Astrocyte of the cerebellum (primary cell): ENCODE measurements at regions not wholly inside any gene's neighbourhood (a gene's known extent, or its start where the extent isn't known, plus 50 kb on each side); places are given as distances from the start of the nearest gene placed in this dataset.

Source experiments
- DNase-seq: peaks from one replicate; pipeline ENCODE4 v3.0.0-alpha.2; 2011; ENCODE audit warnings: low read depth
- H3K4me3 ChIP-seq: 2 replicates; pipeline ENCODE4 v1.5.1; 2011; ENCODE audit warnings: mild to moderate bottlenecking, low read depth, low read length, moderate library complexity
- CTCF ChIP-seq: IDR thresholded peaks from 2 replicates; pipeline ENCODE4 v1.5.1; 2012; ENCODE audit warnings: low read length, low read depth, moderate library complexity, mild to moderate bottlenecking; ENCODE audit errors: missing control alignments
- in situ Hi-C: cut with HindIII; loops from 2 replicates; pipeline ENCODE4 v1.10.0; 2017; ENCODE audit warnings: low sequenced_read_pairs

DNA sequence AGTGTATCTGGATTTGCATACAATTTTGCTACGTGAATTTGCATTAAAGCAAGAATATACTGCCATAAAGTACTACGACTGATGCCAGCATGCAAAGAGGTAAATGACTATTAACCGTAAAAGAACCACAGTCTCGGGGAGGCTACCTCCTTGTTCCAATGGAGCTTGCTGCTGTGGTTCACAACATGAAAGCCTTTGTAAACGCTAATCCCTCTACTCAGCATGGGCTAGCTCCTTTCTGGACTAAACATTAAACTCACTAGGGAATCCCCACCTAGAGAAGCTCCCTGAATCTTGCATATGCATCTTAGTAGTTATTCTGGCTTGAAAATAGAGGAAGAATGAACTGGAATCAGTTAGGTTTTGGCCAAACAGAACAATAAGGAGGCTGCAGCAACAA, 60.5 kb upstream of the ARHGAP32 start:
- in situ Hi-C loops: no loop called here
- TF ChIP-seq CTCF: no peak
- no peak overlapping the region for H3K4me3 ChIP-seq
- no peak for DNase-seq

DNA sequence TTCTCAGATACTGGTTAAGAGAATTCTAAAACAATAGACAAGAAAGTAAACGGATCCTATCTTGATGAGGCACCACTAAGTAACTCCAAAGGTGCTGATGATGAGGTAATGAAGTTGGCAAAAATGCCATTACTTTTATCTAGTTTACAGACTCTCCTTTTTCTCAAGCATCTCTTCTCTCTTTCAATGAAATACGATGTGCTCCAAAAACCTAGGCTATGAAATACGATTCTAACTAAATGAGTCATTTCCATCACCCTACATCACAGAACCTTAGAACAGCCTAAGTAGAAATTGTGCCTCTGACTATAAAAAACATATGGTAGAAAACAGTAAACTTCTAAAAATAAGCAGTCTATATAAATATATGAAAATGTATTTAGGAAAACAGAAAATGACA, 58.9 kb upstream of the ARHGAP32 start:
- H3K4me3 ChIP-seq: no peak overlapping the region
- TF ChIP-seq CTCF: no peak
- DNase-seq: no peak
- in situ Hi-C loops: no loop called here

DNA sequence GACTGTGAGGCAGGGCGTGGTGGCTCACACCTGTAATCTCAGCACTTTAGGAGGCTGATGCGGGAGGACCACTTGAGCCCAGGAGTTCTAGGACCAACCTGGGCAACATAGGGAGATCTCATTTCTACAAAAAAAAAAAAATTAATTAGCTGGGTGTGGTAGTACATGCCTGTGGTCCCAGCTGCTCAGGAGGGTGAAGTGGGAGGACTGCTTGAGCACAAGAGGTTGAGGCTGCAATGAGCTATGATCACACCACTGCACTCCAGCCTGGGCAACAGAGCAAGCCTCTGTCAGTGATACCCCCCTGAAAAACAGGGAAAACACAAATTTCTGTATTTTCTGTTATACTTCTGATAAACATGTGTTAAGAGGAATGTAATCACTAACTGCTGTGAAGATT, 57.8 kb upstream of the ARHGAP32 start:
- in situ Hi-C loops: no loop called here
- no peak for DNase-seq

GRCh38 chr11:129249351-129249750, 57.2 kb upstream of the ARHGAP32 start:
- in situ Hi-C loops: no loop called here
- DNase-seq: peak; percentile 72
- H3K4me3 ChIP-seq: no peak overlapping the region
- TF ChIP-seq CTCF: no peak

More for the DNA sequence above, 57.8 kb upstream of the ARHGAP32 start:
- no peak for TF ChIP-seq CTCF
- H3K4me3 ChIP-seq: no peak overlapping the region

- H3K4me3 ChIP-seq: no peak overlapping the region
- no peak for DNase-seq
- in situ Hi-C loops: no loop called here
- TF ChIP-seq CTCF: no peak
Measured at GRCh38 chr11:129248618-129249017, 56.5 kb upstream of the ARHGAP32 start.

DNA sequence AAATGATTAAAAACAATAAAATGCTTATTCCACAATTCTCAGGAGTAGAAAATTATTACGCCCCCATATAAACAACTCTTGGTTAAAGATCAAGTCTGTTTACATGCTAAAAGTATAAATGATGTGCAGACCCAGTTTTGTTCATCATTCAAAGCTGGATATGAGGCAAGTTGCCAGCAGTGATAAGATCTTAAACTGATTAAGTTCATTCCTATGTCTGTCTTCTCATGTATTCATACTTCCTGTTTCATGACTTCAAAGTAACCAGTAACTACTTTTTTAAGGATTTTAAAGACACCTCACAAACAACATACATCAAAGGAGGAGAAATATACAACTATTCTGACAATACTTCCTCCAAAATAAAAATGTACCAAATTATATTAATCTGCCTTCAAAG, 55.0 kb upstream of the ARHGAP32 start:
- no peak for TF ChIP-seq CTCF
- no peak overlapping the region for H3K4me3 ChIP-seq
- in situ Hi-C loops: no loop called here
- no peak for DNase-seq

- in situ Hi-C loops: no loop called here
- H3K4me3 ChIP-seq: no peak overlapping the region
- no peak for DNase-seq
- no peak for TF ChIP-seq CTCF
Measured at GRCh38 chr11:129242855-129243254, 50.7 kb upstream of the ARHGAP32 start.
